GM10266 (cell line): ENCODE measurements at regions not wholly inside any gene's neighbourhood (a gene's known extent, or its start where the extent isn't known, plus 50 kb on each side); places are given as distances from the start of the nearest gene placed in this dataset.

Source experiments
- DNase-seq: peaks from one replicate; pipeline ENCODE4 v3.0.0; 2012; ENCODE audit errors: extremely low spot score
- CTCF ChIP-seq: IDR thresholded peaks from 2 replicates; pipeline ENCODE4 v1.5.1; 2012; ENCODE audit warnings: mild to moderate bottlenecking, low read depth; ENCODE audit not compliant: control insufficient read depth, insufficient read depth; ENCODE audit errors: missing control alignments

- no peak for TF ChIP-seq CTCF
- no peak for DNase-seq
Measured at GRCh38 chr11:127149410-127149809, 148.8 kb upstream of the KIRREL3 start.

GRCh38 chr11:127143251-127143650 is 142.7 kb upstream of the KIRREL3 start:
- no peak for DNase-seq
- TF ChIP-seq CTCF, result no peak

- no peak for DNase-seq
- TF ChIP-seq CTCF, result no peak
Measured at GRCh38 chr11:127138613-127139012, 138.0 kb upstream of the KIRREL3 start.

DNA sequence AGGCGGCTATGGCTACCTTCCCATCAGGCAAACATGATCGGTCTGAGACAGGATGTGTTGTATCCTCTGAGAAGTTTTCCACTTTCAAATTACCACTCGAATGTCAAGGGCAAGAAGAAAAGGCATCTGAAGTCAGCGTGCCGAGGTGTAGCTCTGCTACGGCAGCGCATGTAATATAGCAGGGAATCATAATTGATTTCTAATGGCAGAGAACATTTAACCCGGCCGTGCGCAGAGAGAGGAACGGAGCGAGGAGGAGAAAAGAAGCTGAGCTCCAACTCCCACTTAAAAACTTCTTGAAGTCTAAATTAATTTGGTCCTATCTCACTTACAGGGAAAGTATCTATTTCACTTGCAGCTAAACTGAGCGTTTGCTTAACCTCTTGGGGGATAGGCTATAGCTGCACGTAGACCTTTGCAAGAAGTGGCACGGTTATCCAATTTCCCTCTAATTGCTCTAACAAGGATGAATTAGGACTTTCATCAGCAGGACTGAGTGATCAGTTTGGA is 137.3 kb upstream of the KIRREL3 start:
- DNase-seq, result no peak
- no peak for TF ChIP-seq CTCF

DNA sequence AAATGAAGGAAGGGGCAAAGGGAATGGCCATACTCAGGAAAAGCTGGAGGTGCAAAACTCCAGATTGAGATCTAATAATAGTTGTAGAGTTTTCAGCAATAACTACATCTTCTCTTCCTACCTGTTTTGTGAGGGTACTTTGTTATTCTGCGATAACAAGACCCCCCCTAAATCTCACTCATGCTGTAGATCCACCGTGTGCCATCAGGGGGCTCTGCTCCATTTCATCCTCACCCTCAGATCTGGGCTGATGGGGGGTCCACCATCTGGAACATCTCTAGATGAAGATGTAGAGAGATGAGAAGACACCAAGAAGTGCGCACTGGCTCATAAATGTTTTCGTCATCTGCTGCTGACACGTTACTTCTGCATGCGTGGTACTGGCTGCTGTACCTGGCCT is 135.9 kb upstream of the KIRREL3 start:
- no peak for DNase-seq
- TF ChIP-seq CTCF, result no peak

DNA sequence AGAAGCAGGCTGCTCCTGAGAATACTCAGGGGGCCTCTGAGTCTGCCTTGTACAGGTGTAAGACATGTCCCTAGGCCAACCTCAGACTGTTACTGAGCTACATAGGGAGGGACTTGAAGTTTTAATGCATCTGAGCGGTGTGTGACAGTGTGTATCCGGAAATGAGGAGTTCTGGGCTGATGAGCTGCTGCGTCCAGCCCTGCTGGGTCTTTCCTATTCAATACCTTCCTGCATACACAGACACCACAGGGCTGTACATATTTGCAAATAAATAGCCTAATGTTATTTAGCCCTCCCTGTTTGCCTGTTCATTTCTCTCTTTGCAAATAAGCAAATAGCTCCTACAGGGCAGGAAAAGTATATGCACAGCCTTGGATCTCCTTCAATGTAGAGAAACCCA is 134.7 kb upstream of the KIRREL3 start:
- no peak for DNase-seq
- TF ChIP-seq CTCF, result no peak

DNA sequence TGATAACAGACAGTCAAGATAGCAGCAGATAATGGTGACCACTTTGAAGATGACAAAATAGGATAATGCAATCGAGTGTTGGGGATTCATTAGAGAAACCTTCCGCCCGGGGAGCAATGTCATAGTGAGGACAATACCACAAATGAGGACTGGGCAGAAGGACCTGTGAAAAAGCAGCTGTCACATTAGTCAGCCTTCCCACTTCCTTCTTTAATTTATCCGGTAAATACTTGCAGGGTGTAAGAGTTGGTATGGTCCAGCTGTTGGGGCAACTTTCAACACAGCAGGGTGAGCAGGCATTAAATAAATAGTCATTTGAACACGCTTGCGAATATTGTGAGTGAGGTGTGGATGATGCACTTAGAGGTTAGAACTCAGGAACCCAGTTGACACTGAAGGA is 132.5 kb upstream of the KIRREL3 start:
- DNase-seq, result no peak
- no peak for TF ChIP-seq CTCF

DNA sequence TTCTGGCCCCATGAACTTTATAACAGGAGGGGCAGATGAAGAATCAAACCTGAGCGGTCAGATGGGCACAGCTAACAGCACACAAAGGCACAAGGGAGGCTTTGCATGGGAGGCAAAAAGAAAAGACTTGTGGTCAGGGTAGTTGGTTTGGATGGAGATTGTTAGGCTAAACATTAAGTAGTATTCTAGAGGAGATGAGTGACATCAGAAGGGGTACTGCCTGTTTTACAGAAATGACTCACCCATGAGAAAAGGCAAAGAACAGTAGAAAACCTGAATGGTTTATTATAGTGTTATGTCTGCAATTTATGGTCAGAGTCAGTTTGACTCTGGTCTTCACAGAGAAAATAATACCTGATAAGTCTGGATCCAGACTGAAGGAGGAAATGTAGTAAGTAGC is 129.8 kb upstream of the KIRREL3 start:
- no peak for TF ChIP-seq CTCF
- DNase-seq, result no peak
